HTR-8/SVneo (cell line): ENCODE measurements at regions not wholly inside any gene's neighbourhood (a gene's known extent, or its start where the extent isn't known, plus 50 kb on each side); places are given as distances from the start of the nearest gene placed in this dataset.
"Not testable (repeated sequence)": the region's sequence is repeated elsewhere in the genome, so short reads cannot be mapped to it uniquely, and the experiment has no call there.

ENCODE experiments used
- DNase-seq: peaks from one replicate; pipeline ENCODE4 v3.0.0; 2011; ENCODE audit warnings: low spot score, mixed read lengths; ENCODE audit not compliant: insufficient read length
- FAIRE-seq: peaks from 2 replicates; lab custom pipeline; 2011; peaks lifted over from hg19 to GRCh38; lab: Jason Lieb, UNC

GRCh38 chr6:159595173-159595572, 97.9 kb downstream of the SOD2 start:
- FAIRE-seq (no peak), DNase-seq (no peak)

GRCh38 chr6:159594750-159595117, 98.3 kb downstream of the SOD2 start:
- FAIRE-seq (no peak), DNase-seq (peak; percentile 18)

DNA sequence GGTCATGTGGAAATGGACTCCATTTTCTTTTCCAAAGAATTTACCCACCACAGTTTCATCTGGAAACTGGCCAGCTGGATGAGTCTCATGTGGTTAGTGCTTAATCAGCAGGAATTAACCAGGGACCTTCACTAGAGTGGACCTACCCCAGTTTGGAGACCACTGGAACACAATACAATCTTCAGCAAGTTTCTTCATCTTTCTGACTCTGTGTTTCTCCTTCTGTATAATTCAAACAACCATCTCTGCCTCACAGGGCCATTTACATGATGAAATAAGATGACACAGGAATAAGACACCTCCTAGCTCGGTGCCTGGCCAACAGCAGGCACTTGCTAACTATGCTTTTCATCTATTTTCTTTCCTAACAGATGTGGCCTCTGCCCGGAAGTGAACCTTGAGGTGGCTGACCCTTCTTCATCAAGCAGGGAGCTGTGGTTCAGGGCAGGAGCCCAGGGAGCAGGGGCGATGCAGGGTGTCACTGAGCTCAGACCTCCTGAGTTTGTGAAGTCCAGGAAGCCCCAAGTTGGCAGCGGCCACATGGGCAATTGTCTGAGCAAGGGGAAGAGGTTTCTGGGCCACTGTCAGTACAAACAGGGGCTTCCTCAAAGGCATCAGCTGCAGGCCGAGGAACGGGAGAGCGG, 98.8 kb downstream of the SOD2 start:
- no peak for DNase-seq
- FAIRE-seq: no peak

GRCh38 chr6:159590835-159591234, 102.2 kb downstream of the SOD2 start:
- no peak for FAIRE-seq
- no peak for DNase-seq

DNA sequence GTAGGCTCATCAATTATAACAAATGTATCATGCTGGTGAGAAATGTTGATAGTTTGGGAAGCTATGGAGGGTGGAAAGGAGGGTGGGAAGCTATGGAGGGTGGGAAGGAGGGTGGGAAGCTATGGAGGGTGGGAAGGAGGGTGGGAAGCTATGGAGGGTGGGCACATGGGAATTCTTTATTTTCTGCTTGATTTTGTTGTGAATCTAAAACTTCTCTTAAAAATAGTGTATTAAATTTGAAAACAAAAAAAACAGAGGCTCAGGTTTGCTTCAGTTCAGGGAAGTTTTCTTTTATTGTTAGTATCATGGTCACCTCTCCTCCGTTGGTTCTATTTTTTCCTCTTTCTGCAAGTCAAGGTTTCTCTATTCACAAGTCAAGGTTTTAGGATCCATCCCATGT, 106.4 kb downstream of the SOD2 start:
- FAIRE-seq (no peak), DNase-seq (no peak)

- FAIRE-seq: no peak
- DNase-seq: no peak
These were observed 110.3 kb downstream of the SOD2 start for GRCh38 chr6:159582736-159583135.

DNA sequence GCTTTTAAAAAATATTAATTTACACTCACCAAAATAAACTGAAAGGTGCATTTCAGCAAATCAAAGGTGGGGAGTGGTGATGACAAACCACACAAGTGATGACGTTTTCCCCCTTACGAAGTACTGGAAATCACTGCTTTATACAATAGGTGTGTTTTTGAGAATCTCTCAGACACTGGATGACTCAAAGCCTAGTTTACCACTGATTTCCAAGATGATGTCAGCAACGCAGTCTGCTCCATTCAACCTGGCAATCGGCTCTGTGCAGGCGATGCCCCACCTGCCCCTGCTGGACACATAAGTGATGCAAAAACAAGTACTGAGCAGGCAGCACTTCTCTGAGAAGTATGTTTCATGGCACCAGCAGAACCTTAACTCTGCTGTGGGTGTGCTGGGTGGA, 114.4 kb downstream of the SOD2 start:
- no peak for DNase-seq
- no peak for FAIRE-seq

DNA sequence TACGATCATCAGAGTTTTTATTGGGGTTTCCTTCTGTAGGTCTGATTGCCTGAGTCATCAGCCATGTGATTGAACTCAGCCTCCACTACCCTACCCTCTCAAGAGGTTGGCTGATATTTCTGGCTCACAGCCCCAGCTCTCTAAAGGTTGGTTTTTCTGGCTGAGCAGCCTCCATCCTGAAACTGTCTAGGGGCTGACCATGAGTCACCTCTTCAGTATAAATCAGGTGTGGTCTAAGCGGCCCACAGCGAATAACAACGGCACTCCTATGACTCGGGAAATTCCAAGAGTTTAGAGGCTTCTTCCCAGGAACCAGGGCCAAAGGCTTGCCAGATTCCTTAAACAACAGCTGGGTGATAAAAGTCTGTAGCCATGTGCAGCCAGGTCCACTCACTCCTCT, 115.5 kb downstream of the SOD2 start:
- no peak for DNase-seq
- FAIRE-seq: no peak

DNA sequence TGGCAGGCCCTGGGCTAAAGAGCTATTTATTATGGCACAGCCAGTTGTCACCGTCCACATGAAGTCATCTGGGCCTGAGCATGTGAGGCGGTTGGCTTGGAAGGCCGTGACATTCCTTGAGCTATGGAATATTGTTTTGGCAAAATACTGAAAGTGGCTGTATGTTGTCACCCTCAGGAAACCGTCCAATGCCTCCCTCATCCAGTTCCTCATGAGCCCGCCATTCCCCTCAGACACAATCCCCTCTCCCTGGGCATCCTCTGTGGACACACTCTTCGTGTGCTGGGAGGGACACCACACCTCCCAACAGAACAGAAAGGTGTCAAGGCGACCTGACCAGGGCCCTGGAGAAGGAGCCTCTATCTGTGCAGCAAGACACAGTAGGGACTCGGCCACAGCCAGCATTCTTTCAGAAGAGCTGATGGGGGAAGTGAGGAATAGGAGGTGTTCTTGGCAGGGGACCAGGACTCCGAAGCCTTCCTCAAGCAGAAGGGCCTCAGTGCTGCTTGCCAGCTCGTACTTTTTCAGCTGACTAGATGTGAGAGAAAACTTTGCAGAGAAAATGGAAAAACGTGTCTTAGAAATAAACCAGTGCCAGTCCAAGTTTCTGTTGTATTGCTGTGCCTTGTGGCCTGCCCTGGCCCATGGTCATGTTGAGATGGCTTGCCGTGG, 120.5 kb downstream of the SOD2 start:
- no peak for FAIRE-seq
- DNase-seq: no peak

- no peak for DNase-seq
- FAIRE-seq: no peak
These were observed 127.8 kb downstream of the SOD2 start for GRCh38 chr6:159565181-159565710.

DNA sequence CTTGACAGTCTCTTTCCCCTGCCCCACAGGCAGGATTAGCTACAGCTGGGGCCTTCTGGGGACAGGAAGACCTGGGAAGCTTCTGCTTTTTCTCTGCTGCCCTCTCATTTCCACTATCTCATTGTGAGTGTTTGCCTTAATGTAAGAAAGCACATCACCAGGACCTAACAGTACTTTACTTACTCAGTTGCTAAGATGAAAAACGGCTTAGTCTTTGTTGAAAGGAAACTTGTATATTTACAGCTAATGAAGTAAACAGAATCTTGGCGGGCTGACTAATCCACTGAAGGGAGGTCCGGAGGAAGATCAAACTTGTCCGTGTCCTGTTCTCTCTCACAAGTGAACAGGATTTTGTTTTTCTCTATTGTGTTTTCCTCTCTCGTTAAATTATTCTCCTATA, 128.6 kb downstream of the SOD2 start:
- DNase-seq: no peak
- FAIRE-seq: no peak

GRCh38 chr6:159557031-159557430, 136.0 kb downstream of the SOD2 start:
- DNase-seq: no peak
- FAIRE-seq: no peak

DNA sequence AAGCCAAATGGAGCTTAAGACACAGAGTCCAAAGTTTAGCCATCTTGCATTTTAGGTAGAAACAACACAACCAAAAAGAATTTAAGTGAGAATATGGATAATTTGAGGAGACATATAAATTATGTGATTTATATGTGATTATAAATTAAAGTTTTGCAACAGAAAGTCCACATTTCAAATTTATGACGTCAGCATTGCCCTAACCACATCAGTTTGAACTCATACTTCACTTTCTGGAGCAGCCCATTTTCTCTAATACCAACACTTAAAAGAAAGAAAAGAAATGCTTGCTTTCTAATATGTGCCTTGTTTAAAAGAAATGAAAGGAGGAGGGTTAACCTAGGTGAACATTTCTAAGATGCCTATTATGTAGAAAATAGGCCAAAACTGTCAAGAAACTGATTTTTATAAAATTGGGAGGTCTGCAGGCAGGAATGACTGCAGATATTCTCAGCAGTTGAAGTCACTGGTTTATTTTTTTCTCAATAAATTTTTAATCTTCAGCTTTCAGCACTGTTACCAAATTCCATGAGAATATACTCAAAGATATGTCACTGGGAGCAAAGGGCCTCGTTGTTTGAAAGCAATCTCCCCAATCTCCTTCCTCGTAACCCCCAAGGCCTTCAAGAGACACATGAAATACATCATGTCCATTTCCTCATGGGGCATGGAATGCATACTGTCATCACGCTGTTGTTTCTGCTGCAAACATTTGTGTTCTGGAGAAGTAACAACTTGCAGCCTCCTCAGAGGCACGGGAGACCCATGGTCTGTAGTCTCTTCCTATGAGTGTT, 137.8 kb downstream of the SOD2 start:
- DNase-seq (no peak), FAIRE-seq (no peak)

- no peak for DNase-seq
- no peak for FAIRE-seq
These were observed 151.7 kb downstream of the SOD2 start for GRCh38 chr6:159541296-159541695.

GRCh38 chr6:159540883-159541282, 152.2 kb downstream of the SOD2 start:
- FAIRE-seq (no peak), DNase-seq (no peak)

GRCh38 chr6:159540152-159540551, 152.9 kb downstream of the SOD2 start:
- DNase-seq (no peak), FAIRE-seq (no peak)

GRCh38 chr6:159538031-159538430, 155.0 kb downstream of the SOD2 start:
- DNase-seq, FAIRE-seq: not testable (repeated sequence)

DNA sequence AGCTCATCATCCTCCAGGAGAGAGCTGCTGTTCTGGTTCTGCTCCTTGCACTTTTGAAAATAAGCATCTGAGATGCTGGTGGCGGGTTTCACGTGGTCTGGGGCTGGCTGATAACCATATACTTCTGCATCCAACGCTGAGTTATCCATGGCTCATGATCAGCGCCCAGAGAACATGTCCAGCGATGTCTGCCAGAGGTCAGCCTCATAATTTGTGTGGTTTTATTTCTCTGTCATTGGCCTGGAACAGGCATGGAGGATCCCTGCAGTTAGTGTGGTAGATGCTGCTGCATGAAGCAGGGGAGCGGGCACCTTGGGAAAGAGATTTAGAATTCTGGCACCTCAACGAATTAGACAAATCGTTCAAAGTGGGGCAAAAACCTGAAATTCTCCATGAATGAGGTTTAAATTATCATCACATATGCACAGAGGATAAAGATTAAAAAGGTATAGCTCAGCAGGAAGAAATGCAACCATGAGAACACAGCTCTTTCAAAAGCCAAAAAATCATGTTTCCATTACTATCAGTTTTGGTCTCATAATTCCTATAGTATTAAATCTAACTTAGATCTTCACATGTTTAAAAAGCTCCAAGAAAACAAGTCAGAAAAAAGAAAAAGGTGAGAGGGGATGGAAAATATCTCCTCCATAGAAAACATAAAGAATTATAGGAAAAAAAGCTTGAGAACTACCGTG, 157.2 kb downstream of the SOD2 start:
- FAIRE-seq: no peak

GRCh38 chr6:159533568-159533967, 159.5 kb downstream of the SOD2 start:
- FAIRE-seq (no peak), DNase-seq (no peak)

More for the DNA sequence above, 157.2 kb downstream of the SOD2 start:
- DNase-seq: no peak

- DNase-seq (no peak), FAIRE-seq (no peak)
These were observed 160.0 kb downstream of the SOD2 start for GRCh38 chr6:159533016-159533415.

GRCh38 chr6:159532155-159532554, 160.9 kb downstream of the SOD2 start:
- DNase-seq (no peak), FAIRE-seq (no peak)
